A172 (cell line): ENCODE measurements at regions not wholly inside any gene's neighbourhood (a gene's known extent, or its start where the extent isn't known, plus 50 kb on each side); places are given as distances from the start of the nearest gene placed in this dataset.
"Not testable (repeated sequence)": the region's sequence is repeated elsewhere in the genome, so short reads cannot be mapped to it uniquely, and the experiment has no call there.

Experiments
- DNase-seq: peaks from one replicate; pipeline ENCODE4 v3.0.0-alpha.2; 2015; ENCODE audit warnings: low spot score

- DNase-seq = no peak
These were observed 51.7 kb downstream of the FAM50B start for GRCh38 chr6:3900744-3901336.

GRCh38 chr6:3902871-3903648 lies 53.9 kb downstream of the FAM50B start:
- DNase-seq = no peak

GRCh38 chr6:3904518-3904917 lies 55.3 kb downstream of the FAM50B start:
- DNase-seq = no peak

- DNase-seq = no peak
These were observed 57.0 kb downstream of the FAM50B start for GRCh38 chr6:3905945-3906845.

- no peak for DNase-seq
These were observed 57.6 kb downstream of the FAM50B start for GRCh38 chr6:3906846-3907151.

- DNase-seq = no peak
These were observed 59.0 kb downstream of the FAM50B start for GRCh38 chr6:3908223-3908622.

GRCh38 chr6:3908961-3909360 lies 59.8 kb downstream of the FAM50B start:
- no peak for DNase-seq

GRCh38 chr6:3910106-3910663 lies 61.0 kb downstream of the FAM50B start:
- no peak for DNase-seq

GRCh38 chr6:3911130-3911529 lies 62.0 kb downstream of the FAM50B start:
- DNase-seq = peak; percentile 32

GRCh38 chr6:3911614-3912336 lies 62.6 kb downstream of the FAM50B start:
- peak; percentile 94 for DNase-seq

- DNase-seq = peak; percentile 42
These were observed 63.3 kb downstream of the FAM50B start for GRCh38 chr6:3912361-3913076.

GRCh38 chr6:3913077-3913957 lies 64.1 kb downstream of the FAM50B start:
- DNase-seq = peak; percentile 98

- DNase-seq = peak; percentile 26
These were observed 64.8 kb downstream of the FAM50B start for GRCh38 chr6:3913958-3914337.

GRCh38 chr6:3915076-3915791 lies 66.1 kb downstream of the FAM50B start:
- DNase-seq = no peak

- no peak for DNase-seq
These were observed 67.0 kb downstream of the FAM50B start for GRCh38 chr6:3916211-3916610.

GRCh38 chr6:3916749-3917148 lies 67.6 kb downstream of the FAM50B start:
- not testable (repeated sequence) for DNase-seq

GRCh38 chr6:3918469-3918868 lies 69.3 kb downstream of the FAM50B start:
- no peak for DNase-seq

- peak; percentile 68 for DNase-seq
These were observed 70.0 kb downstream of the FAM50B start for GRCh38 chr6:3919130-3919628.

GRCh38 chr6:3919849-3920248 lies 70.7 kb downstream of the FAM50B start:
- DNase-seq = no peak
